K562 (cell line): ENCODE measurements at regions not wholly inside any gene's neighbourhood (a gene's known extent, or its start where the extent isn't known, plus 50 kb on each side); places are given as distances from the start of the nearest gene placed in this dataset.
A peak's percentile ranks its signal among the peaks of the same experiment; 100 is the strongest.

Experiments used
- ATAC-seq: fragments of 200-7000 bp; cut with Tn5 transposase; 3 replicates; pipeline ENCODE4 v1.9.1; 2020; ENCODE audit warnings: moderate library complexity
- BruUV-seq: library from RNA; stranded (reverse); fragments of 400-500 nt; replicated peaks from 2 replicates; lab custom pipeline; 2021; lab: Mats Ljungman, UMichigan
- CTCF ChIA-PET: fragments of 300-600 bp; formaldehyde crosslinking; extraction: SDS; loops from one replicate; lab custom pipeline; 2021; ENCODE audit warnings: low intra/inter-chr PET ratio; lab: Yijun Ruan, JAX
- POLR2A ChIA-PET: fragments of 300-600, 350-650 bp; sonication (Branson Sonifier 250); formaldehyde crosslinking; extraction: SDS; loops from one replicate; lab custom pipeline; 2021; ENCODE audit warnings: antibody characterized with exemption, inconsistent platforms; lab: Yijun Ruan, JAX
- DNase-seq, 4 experiments: peaks; one replicate each; pipeline versions ENCODE4 v3.0.0 to v3.0.0-alpha.2; 2011 to 2018; ENCODE audit warnings: low spot score in 3 of 4, mixed read lengths in 3 of 4; ENCODE audit errors: extremely low read depth in 1 of 4
- FAIRE-seq: peaks from 2 replicates; lab custom pipeline; 2011; peaks lifted over from hg19 to GRCh38; lab: Jason Lieb, UNC
- H2AFZ ChIP-seq: 2 replicates; pipeline ENCODE4 v1.6.0; 2011; ENCODE audit warnings: low read depth, low read length, control low read depth, inconsistent platforms
- H3K27ac ChIP-seq: fragments of 200-600 bp; 3 replicates; pipeline ENCODE4 v1.8.0; 2011; ENCODE audit warnings: low read depth, mild to moderate bottlenecking, control low read depth, inconsistent platforms, low read length, moderate library complexity, mixed read lengths; ENCODE audit errors: extremely low read depth
- H3K27me3 ChIP-seq, 2 experiments: fragments of 300-600 bp in 1 of 2; 2 replicates in 1 of 2; 3 replicates in 1 of 2; pipeline versions ENCODE4 v1.6.0 to v1.8.0; 2011; ENCODE audit warnings: inconsistent platforms in 2 of 2, low read length in 2 of 2, mild to moderate bottlenecking in 1 of 2, mixed read lengths in 1 of 2, moderate library complexity in 1 of 2; ENCODE audit not compliant: control insufficient read depth in 2 of 2, insufficient read depth in 2 of 2
- H3K36me3 ChIP-seq: fragments of 300-600 bp; 3 replicates; pipeline ENCODE4 v1.8.0; 2011; ENCODE audit warnings: mild to moderate bottlenecking, low read length, inconsistent platforms; ENCODE audit not compliant: control insufficient read depth, insufficient read depth
- H3K4me1 ChIP-seq, 2 experiments: fragments of 200-600 bp in 1 of 2; replicated peaks in 1 of 2; 2 replicates in 1 of 2; 3 replicates in 1 of 2; pipeline versions ENCODE4 v1.5.1 to v1.8.0; 2011; ENCODE audit warnings: inconsistent platforms in 2 of 2, low read length in 2 of 2, mild to moderate bottlenecking in 1 of 2, mixed read lengths in 1 of 2, moderate library complexity in 1 of 2; ENCODE audit not compliant: control insufficient read depth in 2 of 2, insufficient read depth in 2 of 2
- H3K4me2 ChIP-seq: 2 replicates; pipeline ENCODE4 v1.6.1; 2011; ENCODE audit warnings: low read length, control low read depth, inconsistent platforms, mixed read lengths; ENCODE audit not compliant: insufficient read depth
- H3K4me3 ChIP-seq: fragments of 200-600 bp; sonication (generic), shearing (Covaris generic); 2 replicates; pipeline ENCODE4 v1.5.1; 2016; ENCODE audit warnings: control low read depth, inconsistent platforms
- H3K79me2 ChIP-seq: fragments of 200-600 bp; 3 replicates; pipeline ENCODE4 v1.8.0; 2011; ENCODE audit warnings: low read length, inconsistent platforms; ENCODE audit not compliant: control insufficient read depth, insufficient read depth
- H3K9ac ChIP-seq, 2 experiments: 2 replicates each; pipeline versions ENCODE4 v1.6.0 to v1.6.1; 2011; ENCODE audit warnings: low read depth in 2 of 2, low read length in 2 of 2, control low read depth in 1 of 2, inconsistent platforms in 1 of 2, mild to moderate bottlenecking in 1 of 2, mixed read lengths in 1 of 2; ENCODE audit not compliant: insufficient read depth in 1 of 2
- H3K9me1 ChIP-seq: one replicate; pipeline ENCODE4 v1.6.0; 2011; ENCODE audit warnings: inconsistent platforms, mild to moderate bottlenecking, low read length, moderate library complexity; ENCODE audit not compliant: control insufficient read depth, insufficient read depth
- H3K9me3 ChIP-seq: replicated peaks from 2 replicates; pipeline ENCODE4 v1.5.1; 2011; ENCODE audit warnings: low read depth, low read length, inconsistent platforms; ENCODE audit not compliant: control insufficient read depth, insufficient read depth
- H4K20me1 ChIP-seq: replicated peaks from 2 replicates; pipeline ENCODE4 v1.6.1; 2011; ENCODE audit warnings: low read length, inconsistent platforms, mixed read lengths; ENCODE audit not compliant: control insufficient read depth, insufficient read depth
- C11orf30 ChIP-seq: fragments of 450-650 bp; IDR thresholded peaks from 2 replicates; pipeline ENCODE4 v1.6.1; 2016; ENCODE audit warnings: low read depth, mild to moderate bottlenecking
- CXXC5 ChIP-seq: fragments of 250-450 bp; sonication (Bioruptor Pico); IDR thresholded peaks from 2 replicates; pipeline ENCODE4 v1.8.0; 2022; ENCODE audit warnings: inconsistent platforms, mild to moderate bottlenecking, moderate library complexity
- FOSL1 ChIP-seq: fragments of 200-800 bp; sonication (Bioruptor generic); conservative IDR thresholded peaks from 2 replicates; pipeline ENCODE4 v1.6.1; 2016; ENCODE audit warnings: missing genetic modification characterization, missing compliant biosample characterization
- MIER1 ChIP-seq: fragments of 450-650 bp; IDR thresholded peaks from 2 replicates; pipeline ENCODE4 v1.6.1; 2016; ENCODE audit warnings: antibody characterized with exemption, mild to moderate bottlenecking, low read depth
- SUPT5H ChIP-seq: fragments of 450-650 bp; IDR thresholded peaks from 2 replicates; pipeline ENCODE4 v1.6.1; 2016
- ZKSCAN1 ChIP-seq: fragments of 150-350 bp; IDR thresholded peaks from 2 replicates; pipeline ENCODE4 v1.6.1; 2016; ENCODE audit warnings: low read depth, low read length
- ZKSCAN8 ChIP-seq: fragments of 200-800 bp; sonication (Bioruptor generic); IDR thresholded peaks from 2 replicates; pipeline ENCODE4 v1.6.1; 2016; ENCODE audit warnings: missing genetic modification characterization, missing compliant biosample characterization
- ZNF133 ChIP-seq: fragments of 250-450 bp; sonication (Bioruptor Pico); IDR thresholded peaks from 2 replicates; pipeline ENCODE4 v1.4.0; 2020; ENCODE audit warnings: mild to moderate bottlenecking
- ZNF316 ChIP-seq: fragments of 450-650 bp; IDR thresholded peaks from 2 replicates; pipeline ENCODE4 v1.6.1; 2016
- WGBS: fragments of 100-300 bp; shearing (Covaris generic); methylation state at CpG from one replicate; pipeline ENCODE4 v1.1.6; 2016; ENCODE audit warnings: low coverage, mixed read lengths; ENCODE audit not compliant: insufficient coverage; ENCODE audit errors: missing lambda C conversion rate; 5-methylcytosine and 5-hydroxymethylcytosine counted together
- in situ Hi-C: fragments of 300-500 bp; cut with MboI; formaldehyde crosslinking; loops from 4 replicates; pipeline ENCODE4 v1.15.0; 2018; ENCODE audit warnings: inconsistent platforms, mixed read lengths
- intact Hi-C: fragments of 100-400 bp; cut with micrococcal nuclease; formaldehyde crosslinking; loops from 2 replicates; pipeline ENCODE4 v1.14.2; 2022
- TF ChIP-seq, protein P1 (sequence below): fragments of 450-650 bp; IDR thresholded peaks from 2 replicates; pipeline ENCODE4 v1.6.1; 2017; ENCODE audit warnings: mild to moderate bottlenecking, moderate library complexity

DNA sequence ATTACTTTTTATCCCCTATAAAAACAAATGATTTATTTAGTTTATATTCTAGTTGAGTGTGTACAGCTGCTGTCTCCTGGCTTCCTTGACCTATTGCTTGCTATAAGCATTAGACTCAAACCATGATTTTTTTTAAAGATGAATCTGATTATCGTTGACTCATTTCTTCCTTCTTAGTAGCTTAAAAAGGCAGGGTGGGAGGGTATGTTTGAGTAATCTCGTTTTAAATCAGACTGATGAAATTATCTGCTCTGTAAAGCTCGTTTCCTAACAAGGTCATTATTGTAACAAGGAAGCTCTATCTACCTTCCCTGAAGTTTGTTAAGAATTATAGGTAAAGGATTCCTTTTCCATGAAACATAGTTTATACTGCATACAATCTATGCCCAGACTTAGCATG, 276.3 kb upstream of the KCND2 start:
- ATAC-seq (no peak), FAIRE-seq (no peak)
- Histone ChIP-seq H3K79me2 (no peaks in the 10 kb centered on the region), H3K27me3 (no peaks in the 10 kb centered on the region), H3K9ac (no peak overlapping the region), H3K27ac (no peak overlapping the region)
- no TSS peak for BruUV-seq
- TF ChIP-seq FOSL1 (peak; percentile 43), MIER1 (no peak)
- TF ChIP-seq, all 486 proteins: peak for 1
- 2% methylated on average over 3 of the region's 3 CpGs for WGBS
- Histone ChIP-seq H2AFZ (no peak overlapping the region), H3K4me1 (no peaks in the 10 kb centered on the region), H3K36me3 (no peaks in the 10 kb centered on the region), H3K4me2 (no peak overlapping the region), H4K20me1 (no peaks in the 10 kb centered on the region), H3K4me3 (no peak overlapping the region), H3K9me1 (no peaks in the 10 kb centered on the region), H3K9me3 (0 out of 2 replicates have a peak, but pooled peaks cover 3% of the 10 kb centered on the region)
- ChIA-PET POLR2A (interaction anchor here (0.7 kb wide), 1 partner anchor 694 kb away, joined by 3 read pairs; no protein-coding TSS in a partner anchor), CTCF (no interaction called here)
- in situ Hi-C loops (no loop called here), intact Hi-C loops (no loop called here)
- DNase-seq: no peak

- ChIA-PET CTCF (no interaction called here), POLR2A (no interaction called here)
- Histone ChIP-seq H4K20me1 (no peaks in the 10 kb centered on the region), H3K4me1 (no peaks in the 10 kb centered on the region), H3K4me3 (no peak overlapping the region), H2AFZ (no peak overlapping the region), H3K9ac (no peak overlapping the region), H3K4me2 (no peak overlapping the region), H3K36me3 (no peaks in the 10 kb centered on the region), H3K9me3 (0 out of 2 replicates have a peak, but pooled peaks cover 3% of the 10 kb centered on the region), H3K27ac (no peak overlapping the region), H3K9me1 (no peaks in the 10 kb centered on the region), H3K79me2 (no peaks in the 10 kb centered on the region), H3K27me3 (no peaks in the 10 kb centered on the region; a peak in 1 of 5 replicates)
- FAIRE-seq (no peak), ATAC-seq (peak; percentile 32; the same call in 1 of the 3 replicates), DNase-seq (no peak)
- intact Hi-C loops (no loop called here), in situ Hi-C loops (no loop called here)
- TF ChIP-seq SUPT5H: no peak
- no peak for TF ChIP-seq CXXC5
- TF ChIP-seq, protein P1, sequence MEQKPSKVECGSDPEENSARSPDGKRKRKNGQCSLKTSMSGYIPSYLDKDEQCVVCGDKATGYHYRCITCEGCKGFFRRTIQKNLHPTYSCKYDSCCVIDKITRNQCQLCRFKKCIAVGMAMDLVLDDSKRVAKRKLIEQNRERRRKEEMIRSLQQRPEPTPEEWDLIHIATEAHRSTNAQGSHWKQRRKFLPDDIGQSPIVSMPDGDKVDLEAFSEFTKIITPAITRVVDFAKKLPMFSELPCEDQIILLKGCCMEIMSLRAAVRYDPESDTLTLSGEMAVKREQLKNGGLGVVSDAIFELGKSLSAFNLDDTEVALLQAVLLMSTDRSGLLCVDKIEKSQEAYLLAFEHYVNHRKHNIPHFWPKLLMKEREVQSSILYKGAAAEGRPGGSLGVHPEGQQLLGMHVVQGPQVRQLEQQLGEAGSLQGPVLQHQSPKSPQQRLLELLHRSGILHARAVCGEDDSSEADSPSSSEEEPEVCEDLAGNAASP: no peak
- peak; percentile 23; the same call in 1 of the 2 replicates for TF ChIP-seq C11orf30
- TF ChIP-seq ZKSCAN1: no peak
- no peak for TF ChIP-seq ZNF133
- TF ChIP-seq ZKSCAN8 (CRISPR knock-in tag): no peak
- peak; percentile 61 for TF ChIP-seq ZNF316
- 18% methylated on average over 5 of the region's 5 CpGs for WGBS
- no TSS peak for BruUV-seq
Measured at GRCh38 chr7:119999738-120000475, 273.1 kb upstream of the KCND2 start.
